ENCODE measurements at regions not wholly inside any gene's neighbourhood (a gene's known extent, or its start where the extent isn't known, plus 50 kb on each side); places are given as distances from the start of the nearest gene placed in this dataset.

GRCh38 chr3:41112466-41112865 is 86.8 kb upstream of the CTNNB1 start:
- intact Hi-C loops (cut with DNase I; ENCODE audit: low total_unique reads): no loop called here
- no peaks in the 10 kb centered on the region for H3K36me3 ChIP-seq (ENCODE audit: low read depth, missing control alignments)
- no peak overlapping the region for H3K27ac ChIP-seq
- no peaks in the 10 kb centered on the region for H3K9me3 ChIP-seq
- WGBS, 2 donors: 95 to 100% methylated on average over 2 of the region's 2 CpGs
- H3K4me1 ChIP-seq: no peaks in the 10 kb centered on the region
- DNase-seq: no peak
- no peaks in the 10 kb centered on the region for H3K27me3 ChIP-seq
- no peak overlapping the region for H3K4me3 ChIP-seq
- TF ChIP-seq CTCF (IDR thresholded peaks at IDR 0.05) (no peak), POLR2A (IDR thresholded peaks at IDR 0.05) (no peak)

GRCh38 chr3:41115069-41115468 is 84.2 kb upstream of the CTNNB1 start:
- H3K36me3 ChIP-seq (ENCODE audit: low read depth, missing control alignments): no peaks in the 10 kb centered on the region
- TF ChIP-seq POLR2A (IDR thresholded peaks at IDR 0.05): no peak
- no peak for TF ChIP-seq CTCF (IDR thresholded peaks at IDR 0.05)
- intact Hi-C loops (cut with DNase I; ENCODE audit: low total_unique reads): no loop called here
- no peak for DNase-seq
- WGBS, 2 donors: 91 to 94% methylated on average over 4 of the region's 4 CpGs
- no peak overlapping the region for H3K27ac ChIP-seq
- no peaks in the 10 kb centered on the region for H3K9me3 ChIP-seq
- no peaks in the 10 kb centered on the region for H3K4me1 ChIP-seq
- no peak overlapping the region for H3K4me3 ChIP-seq
- H3K27me3 ChIP-seq: no peaks in the 10 kb centered on the region

GRCh38 chr3:41116851-41117250 is 82.5 kb upstream of the CTNNB1 start:
- Histone ChIP-seq H3K27ac (no peak overlapping the region), H3K36me3 (ENCODE audit: low read depth, missing control alignments) (no peaks in the 10 kb centered on the region), H3K9me3 (no peaks in the 10 kb centered on the region), H3K27me3 (no peaks in the 10 kb centered on the region), H3K4me3 (no peak overlapping the region), H3K4me1 (no peaks in the 10 kb centered on the region)
- 86 to 95% methylated on average over 6 to 8 of the region's 8 CpGs for WGBS, 2 donors
- intact Hi-C loops (cut with DNase I; ENCODE audit: low total_unique reads): no loop called here
- TF ChIP-seq CTCF (IDR thresholded peaks at IDR 0.05) (no peak), POLR2A (IDR thresholded peaks at IDR 0.05) (no peak)
- no peak for DNase-seq

GRCh38 chr3:41117398-41117870 is 81.9 kb upstream of the CTNNB1 start:
- Histone ChIP-seq H3K4me1 (no peaks in the 10 kb centered on the region), H3K9me3 (no peaks in the 10 kb centered on the region), H3K4me3 (no peak overlapping the region), H3K27ac (no peak overlapping the region), H3K27me3 (no peaks in the 10 kb centered on the region), H3K36me3 (ENCODE audit: low read depth, missing control alignments) (no peaks in the 10 kb centered on the region)
- 66 to 68% methylated on average over 11 to 15 of the region's 15 CpGs for WGBS, 2 donors
- peak; percentile 71 for DNase-seq
- intact Hi-C loops (cut with DNase I; ENCODE audit: low total_unique reads): no loop called here
- TF ChIP-seq CTCF (IDR thresholded peaks at IDR 0.05) (no peak), POLR2A (IDR thresholded peaks at IDR 0.05) (no peak)

Data from testis (tissue), 2 donors.